ENCODE measurements at regions not wholly inside any gene's neighbourhood (a gene's known extent, or its start where the extent isn't known, plus 50 kb on each side); places are given as distances from the start of the nearest gene placed in this dataset.

DNA sequence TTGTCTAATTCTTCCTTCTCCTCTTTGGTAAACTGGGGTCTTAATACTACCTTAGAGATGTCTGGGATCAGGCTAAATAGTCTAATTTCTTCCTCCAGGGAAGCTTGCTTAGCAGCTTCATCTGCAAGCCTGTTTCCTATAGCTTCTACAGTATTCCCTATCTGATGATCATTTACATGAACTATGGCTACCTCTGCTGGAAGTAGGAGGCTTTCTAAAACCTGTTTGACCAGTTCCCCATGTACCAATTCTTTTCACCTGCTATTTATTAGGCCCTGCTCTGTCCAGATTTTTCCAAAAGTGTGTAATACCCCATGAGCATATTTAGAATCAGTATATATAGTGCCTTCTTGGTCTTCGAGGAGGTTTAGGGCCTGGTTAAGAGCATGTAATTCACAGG, 619.8 kb downstream of the HINT1 start:
- no peak for TF ChIP-seq REST (IDR thresholded peaks at IDR 0.05; ENCODE audit: low read depth, low read length)
- no peak for TF ChIP-seq NFIC (IDR thresholded peaks at IDR 0.05; ENCODE audit: borderline replicate concordance)
- TF ChIP-seq ZBTB33 (IDR thresholded peaks at IDR 0.05; ENCODE audit: borderline replicate concordance, low read depth), result no peak
